OCI-LY1 (cell line): ENCODE measurements at regions not wholly inside any gene's neighbourhood (a gene's known extent, or its start where the extent isn't known, plus 50 kb on each side); places are given as distances from the start of the nearest gene placed in this dataset.
"Not testable (repeated sequence)": the region's sequence is repeated elsewhere in the genome, so short reads cannot be mapped to it uniquely, and the experiment has no call there.

Experiments used
- H2AFZ ChIP-seq: fragments of 200-600 bp; sonication (generic), shearing (Covaris generic); 2 replicates; pipeline ENCODE4 v1.6.0; 2014; ENCODE audit warnings: antibody characterized with exemption, mild to moderate bottlenecking, low read length
- H3F3A ChIP-seq: fragments of 200-600 bp; sonication (generic), shearing (Covaris generic); 2 replicates; pipeline ENCODE4 v1.6.0; 2014; ENCODE audit warnings: mild to moderate bottlenecking, antibody characterized with exemption, low read length, moderate library complexity; ENCODE audit not compliant: insufficient read depth
- H3K27ac ChIP-seq: fragments of 200-600 bp; sonication (generic); 2 replicates; pipeline ENCODE4 v1.5.1; 2014; ENCODE audit warnings: low read length, mixed run types, mild to moderate bottlenecking, low read depth; ENCODE audit not compliant: poor library complexity, severe bottlenecking
- H3K27me3 ChIP-seq: fragments of 200-600 bp; sonication (generic); 2 replicates; pipeline ENCODE4 v1.6.0; 2014; ENCODE audit warnings: antibody characterized with exemption, mild to moderate bottlenecking, low read length, moderate library complexity; ENCODE audit not compliant: insufficient read depth
- H3K36me3 ChIP-seq: fragments of 200-600 bp; sonication (generic); 2 replicates; pipeline ENCODE4 v1.6.1; 2014; ENCODE audit warnings: mild to moderate bottlenecking, antibody characterized with exemption, low read length, moderate library complexity, mixed read lengths; ENCODE audit not compliant: insufficient read depth
- H3K4me1 ChIP-seq: fragments of 200-600 bp; sonication (generic); 2 replicates; pipeline ENCODE4 v1.5.1; 2014; ENCODE audit warnings: mild to moderate bottlenecking, low read length, moderate library complexity; ENCODE audit not compliant: insufficient read depth, severe bottlenecking
- H3K4me2 ChIP-seq: fragments of 200-600 bp; sonication (generic), shearing (Covaris generic); 2 replicates; pipeline ENCODE4 v1.6.1; 2014; ENCODE audit warnings: low read length
- H3K4me3 ChIP-seq: fragments of 200-600 bp; sonication (generic); 2 replicates; pipeline ENCODE4 v1.5.1; 2014; ENCODE audit warnings: low read length, low read depth, mild to moderate bottlenecking, mixed read lengths; ENCODE audit not compliant: poor library complexity, severe bottlenecking
- H3K79me2 ChIP-seq: fragments of 200-600 bp; shearing (Covaris generic); 2 replicates; pipeline ENCODE4 v1.6.1; 2016; ENCODE audit warnings: mixed run types, low read length, mixed read lengths; ENCODE audit not compliant: insufficient read depth
- H3K9ac ChIP-seq: fragments of 200-600 bp; sonication (generic), shearing (Covaris generic); 2 replicates; pipeline ENCODE4 v1.6.1; 2014; ENCODE audit warnings: mild to moderate bottlenecking, low read length, mixed read lengths
- H3K9me2 ChIP-seq: fragments of 200-600 bp; sonication (generic), shearing (Covaris generic); 2 replicates; pipeline ENCODE4 v1.6.1; 2014; ENCODE audit warnings: low read depth, mild to moderate bottlenecking, low read length, mixed read lengths
- H3K9me3 ChIP-seq: fragments of 200-600 bp; shearing (Covaris generic); 2 replicates; pipeline ENCODE4 v1.6.1; 2014; ENCODE audit warnings: low read length, mixed read lengths
- H4K20me1 ChIP-seq: fragments of 200-600 bp; sonication (generic), shearing (Covaris generic); 2 replicates; pipeline ENCODE4 v1.6.0; 2016; ENCODE audit warnings: mild to moderate bottlenecking, low read length; ENCODE audit not compliant: insufficient read depth
- EZH2 ChIP-seq: fragments of 200-600 bp; sonication (generic), shearing (Covaris generic); IDR thresholded peaks from 2 replicates; pipeline ENCODE4 v1.8.0; 2017; ENCODE audit warnings: borderline replicate concordance, mixed run types, mild to moderate bottlenecking, antibody characterized with exemption, low read length, moderate library complexity, mixed read lengths
- TF ChIP-seq, protein P1 (sequence below): fragments of 200-600 bp; sonication (generic), shearing (Covaris generic); IDR thresholded peaks from 2 replicates; pipeline ENCODE4 v1.5.1; 2017; ENCODE audit warnings: mild to moderate bottlenecking, antibody characterized with exemption, low read length, moderate library complexity, mixed read lengths

DNA sequence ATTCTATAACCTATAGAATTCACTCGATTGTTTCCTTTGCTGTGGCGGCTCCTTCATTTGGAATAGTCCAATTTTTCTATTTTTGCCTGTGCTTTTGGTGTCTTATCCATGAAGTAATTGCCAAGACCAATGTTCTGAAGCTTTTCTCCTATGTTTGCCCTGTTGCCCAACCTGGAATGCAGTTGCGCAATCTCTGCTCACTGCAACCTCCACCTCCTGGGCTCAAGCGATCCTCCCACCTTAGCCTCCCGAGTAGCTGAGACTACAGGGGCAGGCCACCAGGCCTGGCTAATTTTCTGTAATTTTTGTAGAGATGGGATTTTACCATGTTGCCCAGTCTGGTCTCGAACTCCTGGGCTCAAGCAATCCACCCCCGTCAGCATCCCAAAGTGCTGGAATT is 163.5 kb downstream of the OR2B2 start:
- Histone ChIP-seq H3F3A (no peaks in the 10 kb centered on the region), H4K20me1 (no peaks in the 10 kb centered on the region), H3K4me1 (no peaks in the 10 kb centered on the region), H3K27me3 (0 out of 2 replicates have a peak, but pooled peaks cover 2% of the 10 kb centered on the region), H3K27ac (no peak overlapping the region), H3K4me2 (no peak overlapping the region), H3K9ac (no peak overlapping the region), H3K4me3 (no peak overlapping the region), H3K36me3 (no peaks in the 10 kb centered on the region), H3K79me2 (no peaks in the 10 kb centered on the region), H3K9me3 (no peaks in the 10 kb centered on the region), H2AFZ (no peak overlapping the region), H3K9me2 (no peaks in the 10 kb centered on the region)
- TF ChIP-seq, protein P1, sequence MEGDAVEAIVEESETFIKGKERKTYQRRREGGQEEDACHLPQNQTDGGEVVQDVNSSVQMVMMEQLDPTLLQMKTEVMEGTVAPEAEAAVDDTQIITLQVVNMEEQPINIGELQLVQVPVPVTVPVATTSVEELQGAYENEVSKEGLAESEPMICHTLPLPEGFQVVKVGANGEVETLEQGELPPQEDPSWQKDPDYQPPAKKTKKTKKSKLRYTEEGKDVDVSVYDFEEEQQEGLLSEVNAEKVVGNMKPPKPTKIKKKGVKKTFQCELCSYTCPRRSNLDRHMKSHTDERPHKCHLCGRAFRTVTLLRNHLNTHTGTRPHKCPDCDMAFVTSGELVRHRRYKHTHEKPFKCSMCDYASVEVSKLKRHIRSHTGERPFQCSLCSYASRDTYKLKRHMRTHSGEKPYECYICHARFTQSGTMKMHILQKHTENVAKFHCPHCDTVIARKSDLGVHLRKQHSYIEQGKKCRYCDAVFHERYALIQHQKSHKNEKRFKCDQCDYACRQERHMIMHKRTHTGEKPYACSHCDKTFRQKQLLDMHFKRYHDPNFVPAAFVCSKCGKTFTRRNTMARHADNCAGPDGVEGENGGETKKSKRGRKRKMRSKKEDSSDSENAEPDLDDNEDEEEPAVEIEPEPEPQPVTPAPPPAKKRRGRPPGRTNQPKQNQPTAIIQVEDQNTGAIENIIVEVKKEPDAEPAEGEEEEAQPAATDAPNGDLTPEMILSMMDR: no peak
- no peak for TF ChIP-seq EZH2

DNA sequence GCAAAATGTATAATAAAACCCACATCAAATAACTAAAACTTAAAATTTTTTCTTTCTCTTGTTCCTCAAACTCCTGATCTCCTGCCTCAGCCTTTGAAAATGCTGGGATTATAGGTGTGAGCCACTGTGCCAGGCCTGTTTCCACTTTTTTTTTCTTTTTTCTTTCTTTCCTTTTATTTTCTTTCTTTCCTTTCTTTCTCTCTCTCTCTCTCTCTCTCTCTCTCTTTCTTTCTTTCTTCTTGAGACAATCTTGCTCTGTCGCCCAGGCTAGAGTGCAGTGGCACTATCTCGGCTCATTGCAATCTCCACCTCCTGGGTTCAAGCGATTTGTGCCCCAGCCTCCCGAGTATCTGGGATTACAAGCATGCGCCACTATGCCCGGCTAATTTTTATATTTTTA is 164.6 kb downstream of the OR2B2 start:
- H3K27ac ChIP-seq: no peak overlapping the region
- no peak overlapping the region for H3K4me3 ChIP-seq
- 0 out of 2 replicates have a peak, but pooled peaks cover 3% of the 10 kb centered on the region for H3K27me3 ChIP-seq
- H3K36me3 ChIP-seq: no peaks in the 10 kb centered on the region
- no peaks in the 10 kb centered on the region for H3K4me1 ChIP-seq
- H4K20me1 ChIP-seq: no peaks in the 10 kb centered on the region
- H3K9me2 ChIP-seq: no peaks in the 10 kb centered on the region
- no peaks in the 10 kb centered on the region for H3K9me3 ChIP-seq
- no peak overlapping the region for H3K4me2 ChIP-seq
- H2AFZ ChIP-seq: no peak overlapping the region
- TF ChIP-seq, protein P1: no peak
- TF ChIP-seq EZH2: no peak
- H3F3A ChIP-seq: no peaks in the 10 kb centered on the region
- no peak overlapping the region for H3K9ac ChIP-seq
- no peaks in the 10 kb centered on the region for H3K79me2 ChIP-seq

DNA sequence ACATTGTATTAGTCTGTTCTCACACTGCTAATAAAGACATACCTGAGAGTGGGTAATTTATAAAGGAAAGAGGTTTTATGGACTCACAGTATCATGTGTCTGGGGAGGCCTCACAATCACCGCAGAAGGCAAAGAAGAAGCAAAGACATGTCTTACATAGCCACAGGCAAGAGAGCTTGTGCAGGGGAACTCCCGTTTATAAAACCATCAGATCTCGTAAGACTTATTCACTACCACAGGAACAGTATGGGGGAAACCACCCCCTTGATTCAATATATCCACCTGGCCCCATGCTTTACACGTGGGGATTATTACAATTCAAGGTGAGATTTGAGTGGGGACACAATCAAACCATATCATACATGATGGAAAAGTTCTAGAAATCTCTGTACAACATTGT is 165.3 kb downstream of the OR2B2 start:
- not testable (repeated sequence) for H3K4me2 ChIP-seq, H3K27me3 ChIP-seq, H3K4me3 ChIP-seq, H3K4me1 ChIP-seq, H4K20me1 ChIP-seq, H2AFZ ChIP-seq, H3F3A ChIP-seq, H3K9me2 ChIP-seq, H3K36me3 ChIP-seq, H3K9me3 ChIP-seq, H3K79me2 ChIP-seq, H3K9ac ChIP-seq, H3K27ac ChIP-seq

DNA sequence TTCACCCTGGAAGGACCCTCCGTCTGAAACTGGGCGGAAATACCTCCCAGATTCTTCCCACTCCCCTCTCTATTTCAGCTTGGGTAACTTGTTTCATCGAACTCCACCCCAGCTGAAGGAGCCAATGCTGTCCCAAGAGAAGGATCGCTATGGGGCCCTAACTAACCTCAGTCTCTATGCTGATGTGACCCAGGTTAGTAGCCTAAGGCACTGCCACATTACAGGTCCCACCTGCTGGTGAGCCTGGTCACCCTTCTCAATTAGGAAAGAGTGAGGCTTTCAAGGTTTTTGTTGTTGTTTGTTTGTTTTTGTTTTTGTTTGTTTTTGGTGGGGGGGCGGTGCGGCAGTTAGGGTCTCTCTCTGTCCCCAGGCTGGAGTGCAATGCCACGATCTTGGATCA is 168.4 kb downstream of the OR2B2 start:
- Histone ChIP-seq H3K9ac (no peak overlapping the region), H3K27ac (no peak overlapping the region), H3K79me2 (no peaks in the 10 kb centered on the region), H3K27me3 (0 out of 2 replicates have a peak, but pooled peaks cover 3% of the 10 kb centered on the region), H3K4me2 (no peak overlapping the region), H3K36me3 (no peaks in the 10 kb centered on the region), H2AFZ (no peak overlapping the region), H3K9me2 (no peaks in the 10 kb centered on the region), H3K4me3 (no peak overlapping the region), H4K20me1 (no peaks in the 10 kb centered on the region), H3F3A (no peaks in the 10 kb centered on the region), H3K9me3 (no peaks in the 10 kb centered on the region), H3K4me1 (peaks cover 1% of the 10 kb centered on the region)
- TF ChIP-seq EZH2: no peak
- TF ChIP-seq, protein P1: no peak
